H1 (cell line): ENCODE measurements at regions not wholly inside any gene's neighbourhood (a gene's known extent, or its start where the extent isn't known, plus 50 kb on each side); places are given as distances from the start of the nearest gene placed in this dataset.

ENCODE experiments used
- CTCF ChIA-PET: fragments of 300-600 bp; sonication (Branson Sonifier 250); formaldehyde crosslinking; loops from one replicate; lab custom pipeline; 2021; ENCODE audit not compliant: partially characterized antibody; lab: Charles Lee
- POLR2A ChIA-PET: fragments of 300-600 bp; sonication (Branson Sonifier 250); formaldehyde crosslinking; loops from one replicate; lab custom pipeline; 2021; ENCODE audit warnings: inconsistent platforms; ENCODE audit not compliant: partially characterized antibody; lab: Charles Lee
- DNase-seq, 2 experiments: peaks; one replicate each; pipeline versions ENCODE4 v3.0.0 to v3.0.0-alpha.2; 2010 to 2022; ENCODE audit warnings: low spot score in 2 of 2, low read depth in 1 of 2, mixed read lengths in 1 of 2
- FAIRE-seq: peaks from 2 replicates; lab custom pipeline; 2011; peaks lifted over from hg19 to GRCh38; lab: Jason Lieb, UNC
- H2AFZ ChIP-seq: 2 replicates; pipeline ENCODE4 v1.8.1; 2012; ENCODE audit warnings: low read length, inconsistent platforms
- H2AK5ac ChIP-seq: 2 replicates; pipeline ENCODE4 v1.6.1; 2013; ENCODE audit warnings: low read depth, low read length
- H2BK120ac ChIP-seq: replicated peaks from 2 replicates; pipeline ENCODE3; 2013; ENCODE audit warnings: low read depth, low read length, inconsistent platforms
- H2BK12ac ChIP-seq: 2 replicates; pipeline ENCODE4 v1.6.1; 2013; ENCODE audit warnings: low read depth, low read length
- H2BK15ac ChIP-seq: 2 replicates; pipeline ENCODE4 v1.6.1; 2013; ENCODE audit warnings: low read length
- H2BK20ac ChIP-seq: 2 replicates; pipeline ENCODE4 v1.6.1; 2013; ENCODE audit warnings: low read length
- H2BK5ac ChIP-seq: 2 replicates; pipeline ENCODE4 v1.6.1; 2013; ENCODE audit warnings: low read depth, low read length
- H3K14ac ChIP-seq: 2 replicates; pipeline ENCODE4 v1.6.1; 2013; ENCODE audit warnings: inconsistent platforms; ENCODE audit not compliant: insufficient read length
- H3K18ac ChIP-seq: 2 replicates; pipeline ENCODE4 v1.6.1; 2013; ENCODE audit warnings: low read length; ENCODE audit errors: extremely low read depth
- H3K23ac ChIP-seq: 2 replicates; pipeline ENCODE4 v1.6.1; 2013; ENCODE audit warnings: inconsistent platforms; ENCODE audit not compliant: insufficient read length
- H3K23me2 ChIP-seq: 2 replicates; pipeline ENCODE4 v1.6.1; 2013; ENCODE audit warnings: low read depth, low read length
- H3K27ac ChIP-seq: 2 replicates; pipeline ENCODE4 v1.6.1; 2011; ENCODE audit warnings: low read depth, low read length, inconsistent platforms
- H3K27me3 ChIP-seq, 4 experiments: replicated peaks in 1 of 4; 1 replicate in 1 of 4; 2 replicates in 3 of 4; pipeline versions ENCODE4 v1.6.1 to v1.8.1; 2011 to 2013; ENCODE audit warnings: low read length in 3 of 4, mild to moderate bottlenecking in 3 of 4, inconsistent platforms in 2 of 4, mixed read lengths in 2 of 4, moderate library complexity in 1 of 4; ENCODE audit not compliant: control insufficient read depth in 3 of 4, insufficient read depth in 3 of 4; ENCODE audit errors: extremely low read depth in 1 of 4
- H3K36me3 ChIP-seq, 4 experiments: 2 replicates each; pipeline versions ENCODE4 v1.6.1 to v1.8.1; 2011 to 2013; ENCODE audit warnings: mild to moderate bottlenecking in 4 of 4, low read length in 3 of 4, moderate library complexity in 2 of 4, control low read depth in 1 of 4, inconsistent platforms in 1 of 4; ENCODE audit not compliant: insufficient read depth in 4 of 4, control insufficient read depth in 2 of 4
- H3K4ac ChIP-seq: replicated peaks from 2 replicates; pipeline ENCODE3; 2013; ENCODE audit warnings: low read length, low read depth, mixed read lengths, inconsistent platforms; ENCODE audit not compliant: insufficient read length
- H3K4me1 ChIP-seq, 4 experiments: replicated peaks in 1 of 4; 1 replicate in 1 of 4; 2 replicates in 3 of 4; pipeline versions ENCODE4 v1.6.1 to v1.8.1; 2011 to 2013; ENCODE audit warnings: low read length in 3 of 4, inconsistent platforms in 2 of 4, mixed read lengths in 1 of 4; ENCODE audit not compliant: insufficient read depth in 4 of 4, control insufficient read depth in 3 of 4
- H3K4me2 ChIP-seq, 2 experiments: 2 replicates each; pipeline versions ENCODE4 v1.6.1 to v1.8.1; 2011 to 2013; ENCODE audit warnings: low read depth in 2 of 2, low read length in 2 of 2, control low read depth in 1 of 2, inconsistent platforms in 1 of 2, mild to moderate bottlenecking in 1 of 2; ENCODE audit not compliant: insufficient read depth in 1 of 2
- H3K4me3 ChIP-seq, 4 experiments: fragments of 200-600, 300-600 bp in 1 of 4; sonication (generic), shearing (Covaris generic), sonication (Bioruptor Twin) in 1 of 4; 2 replicates each; pipeline versions ENCODE4 v1.5.1 to v1.8.1; 2011 to 2016; ENCODE audit warnings: low read length in 4 of 4, low read depth in 3 of 4, control low read depth in 2 of 4, inconsistent platforms in 2 of 4, mild to moderate bottlenecking in 2 of 4, mixed read lengths in 1 of 4, moderate library complexity in 1 of 4; ENCODE audit not compliant: insufficient read depth in 2 of 4; ENCODE audit errors: extremely low read depth in 1 of 4
- H3K56ac ChIP-seq: replicated peaks from 2 replicates; pipeline ENCODE3; 2013; ENCODE audit warnings: low read depth, mild to moderate bottlenecking, mixed read lengths, low read length, inconsistent platforms; ENCODE audit not compliant: insufficient read length
- H3K79me1 ChIP-seq: 2 replicates; pipeline ENCODE4 v1.6.1; 2013; ENCODE audit warnings: low read depth, low read length, control low read depth
- H3K79me2 ChIP-seq, 2 experiments: 2 replicates each; pipeline versions ENCODE4 v1.6.1 to v1.8.1; 2012 to 2013; ENCODE audit warnings: low read length in 2 of 2, mild to moderate bottlenecking in 2 of 2, inconsistent platforms in 1 of 2; ENCODE audit not compliant: insufficient read depth in 2 of 2, control insufficient read depth in 1 of 2
- H3K9ac ChIP-seq, 4 experiments: replicated peaks in 1 of 4; 1 replicate in 1 of 4; 2 replicates in 3 of 4; pipeline versions ENCODE4 v1.6.1 to v1.8.1; 2011 to 2013; ENCODE audit warnings: low read depth in 3 of 4, low read length in 3 of 4, control low read depth in 2 of 4, mild to moderate bottlenecking in 2 of 4, moderate library complexity in 2 of 4, inconsistent platforms in 1 of 4; ENCODE audit errors: extremely low read depth in 1 of 4
- H3K9me3 ChIP-seq, 2 experiments: 2 replicates each; pipeline versions ENCODE4 v1.6.1 to v1.8.1; 2012 to 2013; ENCODE audit warnings: mild to moderate bottlenecking in 2 of 2, moderate library complexity in 2 of 2, control low read depth in 1 of 2, inconsistent platforms in 1 of 2, low read depth in 1 of 2, low read length in 1 of 2, mixed read lengths in 1 of 2; ENCODE audit not compliant: insufficient read depth in 2 of 2
- H4K20me1 ChIP-seq, 2 experiments: replicated peaks in 1 of 2; 2 replicates each; pipeline versions ENCODE3 to v1.8.1; 2011 to 2013; ENCODE audit warnings: inconsistent platforms in 2 of 2, low read length in 2 of 2, mild to moderate bottlenecking in 1 of 2; ENCODE audit not compliant: insufficient read depth in 2 of 2, control insufficient read depth in 1 of 2
- H4K5ac ChIP-seq: 2 replicates; pipeline ENCODE4 v1.6.1; 2013; ENCODE audit warnings: low read length, low read depth, mixed read lengths, inconsistent platforms; ENCODE audit not compliant: insufficient read length
- H4K8ac ChIP-seq: 2 replicates; pipeline ENCODE4 v1.8.0; 2013; ENCODE audit warnings: mild to moderate bottlenecking, moderate library complexity, low read length, inconsistent platforms; ENCODE audit not compliant: insufficient read depth; ENCODE audit errors: extremely low read depth
- H4K91ac ChIP-seq: replicated peaks from 2 replicates; pipeline ENCODE3; 2013; ENCODE audit warnings: low read length, mixed read lengths, inconsistent platforms; ENCODE audit not compliant: insufficient read length
- CHD2 ChIP-seq: IDR thresholded peaks from 2 replicates; pipeline ENCODE4 v1.6.1; 2012; ENCODE audit warnings: low read length, improper control_type of control experiment
- CTBP2 ChIP-seq: IDR thresholded peaks from 2 replicates; pipeline ENCODE4 v1.7.0; 2011; ENCODE audit warnings: borderline replicate concordance, mild to moderate bottlenecking, moderate library complexity, mixed read lengths, low read length; ENCODE audit not compliant: insufficient read depth, insufficient read length
- E2F6 ChIP-seq: IDR thresholded peaks from 2 replicates; pipeline ENCODE4 v1.6.1; 2012; ENCODE audit warnings: inconsistent platforms
- MAFK ChIP-seq: IDR thresholded peaks from 2 replicates; pipeline ENCODE4 v1.6.1; 2012; ENCODE audit warnings: low read depth, mild to moderate bottlenecking, improper control_type of control experiment, low read length
- NANOG ChIP-seq: IDR thresholded peaks from 2 replicates; pipeline ENCODE4 v1.6.1; 2011; ENCODE audit warnings: low read length, low read depth, mild to moderate bottlenecking, inconsistent platforms; ENCODE audit not compliant: insufficient read depth, poor library complexity, severe bottlenecking
- POLR2AphosphoS5 ChIP-seq: IDR thresholded peaks from 2 replicates; pipeline ENCODE4 v1.6.1; 2011; ENCODE audit warnings: low read depth, low read length
- SIRT6 ChIP-seq: IDR thresholded peaks from one replicate; pipeline ENCODE4 v1.7.1; 2012; ENCODE audit warnings: low read length, inconsistent platforms
- SP1 ChIP-seq: IDR thresholded peaks from 2 replicates; pipeline ENCODE4 v1.6.1; 2011; ENCODE audit warnings: low read depth, low read length
- SP4 ChIP-seq: IDR thresholded peaks from 2 replicates; pipeline ENCODE4 v1.6.1; 2012; ENCODE audit warnings: low read length, inconsistent platforms
- SRF ChIP-seq: IDR thresholded peaks from 2 replicates; pipeline ENCODE4 v1.6.1; 2011; ENCODE audit warnings: mild to moderate bottlenecking, low read depth, low read length, moderate library complexity
- SUZ12 ChIP-seq: fragments of 200-600 bp; sonication (generic); IDR thresholded peaks from 2 replicates; pipeline ENCODE4 v1.6.1; 2012; ENCODE audit warnings: mild to moderate bottlenecking, inconsistent platforms, low read length, moderate library complexity, mixed read lengths
- TCF12 ChIP-seq: IDR thresholded peaks from 2 replicates; pipeline ENCODE4 v1.6.1; 2011; ENCODE audit warnings: low read depth, mild to moderate bottlenecking, low read length
- TEAD4 ChIP-seq: IDR thresholded peaks from 2 replicates; pipeline ENCODE4 v1.6.1; 2012; ENCODE audit warnings: low read depth, low read length, inconsistent platforms, mixed read lengths
- WGBS, 2 experiments: shearing (Covaris generic) in 1 of 2; methylation state at CpG; one replicate each; pipeline versions ENCODE4 v1.1.6 to v1.1.7; 2013 to 2015; ENCODE audit warnings: low lambda C conversion rate in 2 of 2, mixed read lengths in 2 of 2, inconsistent platforms in 1 of 2, low coverage in 1 of 2, missing lambda C conversion rate in 1 of 2; ENCODE audit not compliant: insufficient replicate concordance in 2 of 2, insufficient coverage in 1 of 2, insufficient read length in 1 of 2; ENCODE audit errors: extremely low coverage in 1 of 2, missing lambda C conversion rate in 1 of 2; 5-methylcytosine and 5-hydroxymethylcytosine counted together

GRCh38 chrX:148310426-148311165, 189.8 kb upstream of the AFF2 start:
- no peak overlapping the region for H3K56ac ChIP-seq
- H4K8ac ChIP-seq: no peak overlapping the region
- no peak overlapping the region for H2BK12ac ChIP-seq
- WGBS, 2 experiments: 100% methylated on average over 1 of the region's 1 CpG; no CpG with 5 or more reads in 1 of the 2 experiments
- no peaks in the 10 kb centered on the region for H3K27me3 ChIP-seq
- H3K79me1 ChIP-seq: no peaks in the 10 kb centered on the region
- no peak overlapping the region for H2BK120ac ChIP-seq
- no peak overlapping the region for H2AK5ac ChIP-seq
- H3K18ac ChIP-seq: no peak overlapping the region
- CTCF ChIA-PET: no interaction called here
- H3K79me2 ChIP-seq: no peaks in the 10 kb centered on the region
- no peak overlapping the region for H2BK15ac ChIP-seq
- no peak overlapping the region for H4K5ac ChIP-seq
- H3K4ac ChIP-seq: no peak overlapping the region
- H3K9me3 ChIP-seq: peaks cover 0 to 1% of the 10 kb centered on the region in 2 experiments; a peak in 1 of 4 replicates
- no peak overlapping the region for H4K91ac ChIP-seq
- H2AFZ ChIP-seq: no peak overlapping the region
- POLR2A ChIA-PET: no interaction called here
- no peak overlapping the region for H3K4me3 ChIP-seq
- no peak overlapping the region for H3K14ac ChIP-seq
- H4K20me1 ChIP-seq: no peaks in the 10 kb centered on the region
- no peaks in the 10 kb centered on the region for H3K4me1 ChIP-seq
- H3K9ac ChIP-seq: no peak overlapping the region
- no peaks in the 10 kb centered on the region for H3K23me2 ChIP-seq
- DNase-seq (no peak), FAIRE-seq (no peak)
- no peaks in the 10 kb centered on the region for H3K36me3 ChIP-seq
- no peak overlapping the region for H3K4me2 ChIP-seq
- H3K27ac ChIP-seq: no peak overlapping the region
- no peak overlapping the region for H3K23ac ChIP-seq
- no peak overlapping the region for H2BK5ac ChIP-seq
- no peak overlapping the region for H2BK20ac ChIP-seq
- TF ChIP-seq TCF12 (no peak), SUZ12 (no peak), NANOG (no peak), TEAD4 (no peak), SIRT6 (no peak), SRF (no peak), E2F6 (no peak), CTBP2 (no peak), SP1 (no peak), CHD2 (no peak), MAFK (no peak), POLR2AphosphoS5 (no peak), SP4 (no peak)
